ENCODE measurements at regions not wholly inside any gene's neighbourhood (a gene's known extent, or its start where the extent isn't known, plus 50 kb on each side); places are given as distances from the start of the nearest gene placed in this dataset.

GRCh38 chr3:68342426-68342825 is 589.9 kb downstream of the TAFA4 start:
- TF ChIP-seq ESRRG (CRISPR knock-in tag; IDR thresholded peaks at IDR 0.05): no peak
- no peak for TF ChIP-seq POU6F1 (CRISPR knock-in tag; IDR thresholded peaks at IDR 0.05; ENCODE audit: borderline replicate concordance, low read depth)
- no peak for TF ChIP-seq RARB (CRISPR knock-in tag; IDR thresholded peaks at IDR 0.05)
- TF ChIP-seq TSHZ2 (CRISPR knock-in tag; IDR thresholded peaks at IDR 0.05): no peak
- no peak for TF ChIP-seq ZNF8 (CRISPR knock-in tag; IDR thresholded peaks at IDR 0.05)
- TF ChIP-seq ZFP30 (CRISPR knock-in tag; IDR thresholded peaks at IDR 0.05): no peak
- TF ChIP-seq ZFP3 (CRISPR knock-in tag; IDR thresholded peaks at IDR 0.05): no peak

Measured in SK-N-SH treated with all-trans-retinoic acid at 6 μM for 48 hours (cell line).